ENCODE measurements at regions not wholly inside any gene's neighbourhood (a gene's known extent, or its start where the extent isn't known, plus 50 kb on each side); places are given as distances from the start of the nearest gene placed in this dataset.

- TF ChIP-seq CTCF (IDR thresholded peaks at IDR 0.05; ENCODE audit: low read depth, low read length) (no peak), POLR2A (IDR thresholded peaks at IDR 0.05; ENCODE audit: extremely low read depth, insufficient read length) (no peak)
Observed at GRCh38 chr16:64149756-64150155, 972.1 kb downstream of the CDH11 start.
